ENCODE measurements at regions not wholly inside any gene's neighbourhood (a gene's known extent, or its start where the extent isn't known, plus 50 kb on each side); places are given as distances from the start of the nearest gene placed in this dataset.

GRCh38 chr4:141957416-141957815 is 321.0 kb downstream of the IL15 start:
- Histone ChIP-seq H3K27me3 (replicated peaks; ENCODE audit: insufficient read depth, low read length) (no peaks in the 10 kb centered on the region), H3K9ac (ENCODE audit: low read length) (no peak overlapping the region)

GRCh38 chr4:141962486-141962885 is 326.1 kb downstream of the IL15 start:
- H3K4me1 ChIP-seq (ENCODE audit: low read length), result no peaks in the 10 kb centered on the region
- H3F3A ChIP-seq (ENCODE audit: insufficient read depth, low read length), result no peaks in the 10 kb centered on the region

More at GRCh38 chr4:141957416-141957815, 321.0 kb downstream of the IL15 start:
- no peaks in the 10 kb centered on the region for H3K9me2 ChIP-seq (replicated peaks; ENCODE audit: insufficient read depth, low read length)
- H3K79me2 ChIP-seq (ENCODE audit: low read length), result no peaks in the 10 kb centered on the region
- H3F3A ChIP-seq (ENCODE audit: insufficient read depth, low read length), result no peaks in the 10 kb centered on the region
- H3K4me2 ChIP-seq (ENCODE audit: low read depth, low read length), result no peak overlapping the region
- H3K27ac ChIP-seq (ENCODE audit: low read length), result no peak overlapping the region
- H2AFZ ChIP-seq (ENCODE audit: low read length), result no peak overlapping the region
- H3K4me3 ChIP-seq (ENCODE audit: low read length), result no peak overlapping the region
- H3K36me3 ChIP-seq (replicated peaks; ENCODE audit: insufficient read depth, low read length), result no peaks in the 10 kb centered on the region
- no peak for TF ChIP-seq EZH2phosphoT487 (IDR thresholded peaks at IDR 0.05; ENCODE audit: low read length)
- TF ChIP-seq CTCF (IDR thresholded peaks at IDR 0.05; ENCODE audit: low read length), result no peak
- TF ChIP-seq EZH2 (optimal IDR thresholded peaks at IDR 0.05; ENCODE audit: low read depth, low read length), result no peak
- DNase-seq, result no peak
- no peaks in the 10 kb centered on the region for H3K4me1 ChIP-seq (ENCODE audit: low read length)
- no peaks in the 10 kb centered on the region for H4K20me1 ChIP-seq (ENCODE audit: insufficient read depth, low read length)
- no peaks in the 10 kb centered on the region for H3K9me3 ChIP-seq (replicated peaks; ENCODE audit: insufficient read depth, low read length)

GRCh38 chr4:141971869-141972268 is 335.5 kb downstream of the IL15 start:
- H3K9me2 ChIP-seq (replicated peaks; ENCODE audit: insufficient read depth, low read length), result no peaks in the 10 kb centered on the region
- no peaks in the 10 kb centered on the region for H3K36me3 ChIP-seq (replicated peaks; ENCODE audit: insufficient read depth, low read length)
- no peak overlapping the region for H3K4me3 ChIP-seq (ENCODE audit: low read length)
- TF ChIP-seq CTCF (IDR thresholded peaks at IDR 0.05; ENCODE audit: low read length) (no peak), EZH2 (optimal IDR thresholded peaks at IDR 0.05; ENCODE audit: low read depth, low read length) (no peak), EZH2phosphoT487 (IDR thresholded peaks at IDR 0.05; ENCODE audit: low read length) (no peak)
- DNase-seq, result no peak
- no peaks in the 10 kb centered on the region for H4K20me1 ChIP-seq (ENCODE audit: insufficient read depth, low read length)
- no peak overlapping the region for H3K27ac ChIP-seq (ENCODE audit: low read length)
- H3K9me3 ChIP-seq (replicated peaks; ENCODE audit: insufficient read depth, low read length), result no peaks in the 10 kb centered on the region
- no peak overlapping the region for H3K4me2 ChIP-seq (ENCODE audit: low read depth, low read length)
- no peaks in the 10 kb centered on the region for H3K27me3 ChIP-seq (replicated peaks; ENCODE audit: insufficient read depth, low read length)
- no peaks in the 10 kb centered on the region for H3K79me2 ChIP-seq (ENCODE audit: low read length)
- H3K4me1 ChIP-seq (ENCODE audit: low read length), result peaks cover 19% of the 10 kb centered on the region
- H2AFZ ChIP-seq (ENCODE audit: low read length), result no peak overlapping the region
- H3F3A ChIP-seq (ENCODE audit: insufficient read depth, low read length), result peaks cover 17% of the 10 kb centered on the region
- no peak overlapping the region for H3K9ac ChIP-seq (ENCODE audit: low read length)

More at GRCh38 chr4:141962486-141962885, 326.1 kb downstream of the IL15 start:
- H3K36me3 ChIP-seq (replicated peaks; ENCODE audit: insufficient read depth, low read length), result no peaks in the 10 kb centered on the region
- H3K9me2 ChIP-seq (replicated peaks; ENCODE audit: insufficient read depth, low read length), result no peaks in the 10 kb centered on the region
- no peaks in the 10 kb centered on the region for H3K79me2 ChIP-seq (ENCODE audit: low read length)
- DNase-seq, result no peak
- TF ChIP-seq EZH2 (optimal IDR thresholded peaks at IDR 0.05; ENCODE audit: low read depth, low read length) (no peak), EZH2phosphoT487 (IDR thresholded peaks at IDR 0.05; ENCODE audit: low read length) (no peak), CTCF (IDR thresholded peaks at IDR 0.05; ENCODE audit: low read length) (no peak)
- no peaks in the 10 kb centered on the region for H3K9me3 ChIP-seq (replicated peaks; ENCODE audit: insufficient read depth, low read length)
- H4K20me1 ChIP-seq (ENCODE audit: insufficient read depth, low read length), result no peaks in the 10 kb centered on the region
- no peak overlapping the region for H3K9ac ChIP-seq (ENCODE audit: low read length)
- no peak overlapping the region for H3K4me3 ChIP-seq (ENCODE audit: low read length)
- no peak overlapping the region for H2AFZ ChIP-seq (ENCODE audit: low read length)
- no peak overlapping the region for H3K27ac ChIP-seq (ENCODE audit: low read length)
- no peaks in the 10 kb centered on the region for H3K27me3 ChIP-seq (replicated peaks; ENCODE audit: insufficient read depth, low read length)
- no peak overlapping the region for H3K4me2 ChIP-seq (ENCODE audit: low read depth, low read length)

Measured in MM.1S (cell line).